ENCODE measurements at regions not wholly inside any gene's neighbourhood (a gene's known extent, or its start where the extent isn't known, plus 50 kb on each side); places are given as distances from the start of the nearest gene placed in this dataset.

DNA sequence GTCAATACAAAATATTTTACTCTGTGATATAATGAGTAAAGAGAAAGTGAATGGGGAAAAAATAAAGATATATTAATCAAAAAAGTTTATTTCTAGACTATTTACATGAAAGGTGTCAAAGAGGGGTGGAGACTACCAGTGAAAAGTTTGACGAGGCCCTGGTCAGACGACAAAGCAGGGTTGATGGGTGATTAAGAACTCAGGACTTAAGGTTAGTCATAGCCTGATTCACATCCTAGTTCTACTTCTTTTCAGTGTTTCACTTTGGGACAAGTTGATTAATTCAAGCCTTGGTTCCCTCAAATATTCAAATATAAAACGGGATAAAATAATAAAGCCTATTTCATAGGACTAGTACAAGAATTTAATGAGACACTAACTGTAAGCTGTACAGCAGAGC lies 178.2 kb upstream of the HS3ST5 start:
- DNase-seq, result no peak

GRCh38 chr6:114514170-114514569 lies 171.3 kb upstream of the HS3ST5 start:
- no peak for DNase-seq

- no peak for DNase-seq
Measured at GRCh38 chr6:114471450-114471849, 128.6 kb upstream of the HS3ST5 start.

DNA sequence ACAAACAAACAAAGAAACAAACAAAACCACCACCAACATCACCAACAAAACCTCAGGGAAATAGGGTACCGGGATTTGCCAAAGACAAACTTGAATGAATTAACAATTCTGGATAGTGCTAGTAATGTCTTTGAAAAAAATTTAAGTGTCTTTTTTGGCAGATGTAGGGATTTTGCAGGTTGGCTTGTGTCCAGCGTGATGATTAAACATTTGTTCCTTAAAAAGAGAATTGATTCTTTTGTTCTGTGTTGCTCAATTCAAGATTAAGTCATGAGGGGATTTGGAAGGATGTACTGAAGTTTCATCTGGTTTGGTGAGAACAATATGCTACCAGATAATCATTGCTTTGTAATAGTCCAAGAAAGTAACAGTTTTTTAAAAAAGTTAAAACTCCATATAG lies 125.1 kb upstream of the HS3ST5 start:
- no peak for DNase-seq

- no peak for DNase-seq
Measured at GRCh38 chr6:114465511-114465910, 122.7 kb upstream of the HS3ST5 start.

- DNase-seq, result no peak
Measured at GRCh38 chr6:114453737-114454276, 111.0 kb upstream of the HS3ST5 start.

- DNase-seq, result no peak
Measured at GRCh38 chr6:114452785-114453401, 110.1 kb upstream of the HS3ST5 start.

- no peak for DNase-seq
Measured at GRCh38 chr6:114450631-114451030, 107.8 kb upstream of the HS3ST5 start.

GRCh38 chr6:114449659-114450058 lies 106.8 kb upstream of the HS3ST5 start:
- no peak for DNase-seq

- no peak for DNase-seq
Measured at GRCh38 chr6:114446342-114446741, 103.5 kb upstream of the HS3ST5 start.

DNA sequence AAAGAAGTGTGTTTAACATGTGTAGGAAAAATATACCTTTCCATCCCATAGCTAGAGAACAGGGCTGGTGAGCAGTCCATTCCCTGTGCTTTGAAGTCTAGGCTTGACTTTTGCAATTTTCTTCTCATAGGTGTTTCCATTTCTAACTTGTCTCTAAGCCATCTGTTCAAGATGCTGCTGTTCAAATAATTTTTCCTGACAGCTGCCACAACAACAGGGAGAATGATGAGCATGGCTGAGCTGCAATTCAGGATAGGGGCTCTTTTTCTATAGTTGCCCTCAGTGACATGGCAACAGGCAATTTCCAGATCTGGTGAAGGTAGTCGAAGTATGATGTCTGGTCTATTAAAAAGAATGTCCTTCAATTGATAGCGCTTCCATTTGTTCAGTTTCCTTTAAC lies 103.0 kb upstream of the HS3ST5 start:
- DNase-seq, result peak; percentile 28

DNA sequence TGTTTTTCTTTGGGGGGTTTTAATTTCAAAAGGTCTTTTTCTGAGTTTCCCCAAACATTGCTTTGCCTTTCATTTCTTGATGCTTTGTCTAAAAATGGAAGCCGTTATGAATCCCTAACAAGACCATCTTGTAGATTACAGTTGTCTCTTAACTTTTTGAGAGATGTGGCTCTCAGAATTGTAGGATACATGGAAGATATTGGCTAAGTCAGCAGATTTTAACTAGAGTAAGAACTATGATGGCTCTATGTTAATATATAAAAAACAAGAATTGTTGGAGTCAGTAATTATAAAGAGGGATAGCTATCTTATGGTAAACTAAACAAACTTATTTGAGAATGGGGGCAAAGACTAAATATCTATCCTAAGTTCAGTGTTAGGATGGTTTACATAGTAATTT lies 96.6 kb upstream of the HS3ST5 start:
- no peak for DNase-seq

- no peak for DNase-seq
Measured at GRCh38 chr6:114437235-114437634, 94.4 kb upstream of the HS3ST5 start.

- no peak for DNase-seq
Measured at GRCh38 chr6:114436691-114437090, 93.9 kb upstream of the HS3ST5 start.

DNA sequence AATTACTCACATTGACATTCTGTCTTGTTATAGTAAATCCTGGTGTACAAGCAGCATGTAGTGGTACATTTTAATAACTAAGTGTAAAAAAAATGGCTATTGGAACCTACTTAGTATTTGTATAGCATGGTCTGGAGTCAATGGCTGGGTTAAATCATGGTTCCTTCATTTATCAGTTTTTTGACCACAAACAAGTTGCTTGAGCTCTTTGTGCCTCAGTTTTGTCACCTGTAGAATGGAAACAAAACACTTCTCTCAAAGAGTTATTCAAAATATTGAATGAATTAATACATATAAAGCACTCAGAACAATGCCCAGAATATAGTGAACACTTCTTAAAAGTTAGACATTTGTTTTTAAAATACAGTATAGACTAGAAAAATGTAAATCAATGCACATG lies 93.2 kb upstream of the HS3ST5 start:
- DNase-seq, result no peak

- peak; percentile 72 for DNase-seq
Measured at GRCh38 chr6:114432400-114432799, 89.6 kb upstream of the HS3ST5 start.

DNA sequence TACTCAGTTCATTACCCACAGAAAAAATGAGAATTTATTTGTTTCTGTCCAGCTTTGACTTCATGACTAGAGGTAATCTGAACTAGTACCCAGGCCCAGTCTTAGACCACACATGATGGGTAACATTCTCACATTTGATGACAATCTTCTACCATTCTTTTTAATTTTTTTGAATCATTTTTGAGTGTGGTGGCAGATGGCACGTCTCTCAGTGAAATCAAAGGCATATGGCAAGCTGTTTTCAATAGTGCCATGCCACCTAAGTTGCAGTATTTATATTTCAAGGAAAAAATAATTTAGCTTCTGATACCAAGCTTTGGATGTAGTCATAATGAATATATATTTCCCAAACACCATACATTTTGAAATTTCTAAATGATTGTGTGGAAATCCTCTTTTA lies 88.8 kb upstream of the HS3ST5 start:
- DNase-seq, result no peak

GRCh38 chr6:114430534-114431124 lies 87.8 kb upstream of the HS3ST5 start:
- DNase-seq, result peak; percentile 40

DNA sequence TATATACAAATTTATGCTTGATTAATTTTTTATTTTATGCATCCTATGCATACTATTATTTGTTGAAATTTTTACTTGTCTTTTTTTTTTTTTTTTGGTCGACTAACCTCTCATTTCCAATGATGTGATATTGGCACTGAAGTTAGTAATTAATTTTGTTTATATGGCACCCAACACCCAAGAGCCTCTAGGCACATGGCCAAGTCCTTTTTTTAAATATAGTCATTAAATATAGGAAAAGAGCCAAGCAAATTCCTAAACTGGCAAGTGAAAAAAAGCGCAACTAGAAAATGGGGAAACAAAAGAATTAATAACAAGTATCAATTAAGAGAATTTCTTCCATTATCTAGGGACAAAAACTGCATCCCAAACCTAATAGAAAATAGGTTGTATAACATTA lies 85.5 kb upstream of the HS3ST5 start:
- no peak for DNase-seq

DNA sequence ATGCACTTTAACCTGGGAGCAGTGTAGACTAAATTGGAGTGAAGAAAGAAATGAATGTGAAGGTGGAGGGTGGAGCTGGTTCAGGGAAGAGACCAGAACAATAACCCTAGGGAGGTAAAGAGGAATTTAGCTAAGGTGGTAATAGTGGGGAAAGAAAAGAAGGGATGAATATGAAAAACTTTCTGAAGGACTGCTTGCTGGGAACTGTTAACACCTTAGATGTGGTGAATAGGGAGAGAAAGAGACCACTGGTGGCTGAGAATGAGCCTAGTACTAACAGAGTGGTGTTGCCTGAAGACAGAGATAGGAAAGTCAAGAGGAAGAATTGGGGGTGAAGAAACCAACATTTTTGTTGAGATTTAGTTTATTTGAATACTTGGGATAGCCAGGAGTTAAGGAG lies 78.4 kb upstream of the HS3ST5 start:
- no peak for DNase-seq

GRCh38 chr6:114419175-114419574 lies 76.4 kb upstream of the HS3ST5 start:
- no peak for DNase-seq

DNA sequence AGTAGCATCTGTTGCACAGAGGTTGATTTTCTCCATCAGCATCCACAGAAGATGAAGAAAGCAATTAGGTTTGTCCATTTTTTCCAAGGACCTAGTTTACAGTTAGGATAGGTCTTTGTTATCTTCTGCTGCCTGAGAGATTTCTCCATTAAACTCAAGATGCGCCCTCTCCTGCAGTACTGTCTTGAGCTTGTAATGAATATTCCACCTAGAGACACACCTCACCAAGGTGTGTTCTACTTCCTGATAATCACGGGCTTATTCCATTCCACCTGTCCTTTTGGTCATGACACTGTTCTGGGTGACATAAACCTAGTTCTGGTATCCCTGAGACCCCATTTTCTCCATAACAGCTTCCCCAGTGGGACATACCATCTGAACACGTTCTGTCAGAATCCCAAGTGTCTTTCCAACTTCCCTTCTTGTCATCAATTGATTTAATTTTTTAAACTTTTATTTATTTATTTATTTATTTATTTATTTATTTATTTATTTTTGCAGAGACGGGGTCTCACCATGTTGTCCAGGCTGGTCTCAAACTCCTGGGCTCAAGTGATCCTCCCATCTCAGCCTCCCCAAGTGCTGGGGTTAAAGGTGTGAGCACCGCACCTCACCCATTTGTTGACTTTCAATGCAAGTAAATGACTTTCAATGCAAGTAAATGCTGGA lies 75.6 kb upstream of the HS3ST5 start:
- DNase-seq, result no peak

DNA sequence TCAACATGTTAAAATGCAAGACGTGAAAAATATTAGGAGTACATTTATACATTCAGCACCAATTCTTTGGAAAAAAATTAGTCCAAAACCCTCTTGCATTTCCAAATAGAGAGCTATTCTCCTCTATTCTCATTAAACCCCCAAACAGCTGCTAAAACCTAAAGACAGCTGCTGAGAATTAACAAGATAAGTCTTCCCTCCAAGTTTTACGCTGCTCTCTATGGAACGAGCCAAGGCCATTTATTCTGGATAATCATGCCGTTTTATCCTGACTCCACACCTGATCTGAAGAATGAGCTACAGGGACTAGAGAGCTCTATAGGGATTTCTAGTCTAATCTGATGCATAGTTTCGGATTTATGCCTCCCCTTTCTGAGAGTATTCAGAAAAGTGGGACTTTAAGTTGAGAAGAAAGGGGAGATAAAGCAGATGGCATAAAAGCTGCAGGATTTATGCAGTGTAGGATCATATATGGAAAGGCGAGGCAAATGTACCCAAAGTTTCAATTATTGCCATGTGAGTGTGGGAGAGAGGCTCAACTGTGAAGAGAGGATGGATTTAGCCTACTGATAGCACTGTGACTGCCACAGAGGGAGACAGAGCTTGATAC lies 64.7 kb upstream of the HS3ST5 start:
- DNase-seq, result peak; percentile 94
